ENCODE measurements at regions not wholly inside any gene's neighbourhood (a gene's known extent, or its start where the extent isn't known, plus 50 kb on each side); places are given as distances from the start of the nearest gene placed in this dataset.

DNA sequence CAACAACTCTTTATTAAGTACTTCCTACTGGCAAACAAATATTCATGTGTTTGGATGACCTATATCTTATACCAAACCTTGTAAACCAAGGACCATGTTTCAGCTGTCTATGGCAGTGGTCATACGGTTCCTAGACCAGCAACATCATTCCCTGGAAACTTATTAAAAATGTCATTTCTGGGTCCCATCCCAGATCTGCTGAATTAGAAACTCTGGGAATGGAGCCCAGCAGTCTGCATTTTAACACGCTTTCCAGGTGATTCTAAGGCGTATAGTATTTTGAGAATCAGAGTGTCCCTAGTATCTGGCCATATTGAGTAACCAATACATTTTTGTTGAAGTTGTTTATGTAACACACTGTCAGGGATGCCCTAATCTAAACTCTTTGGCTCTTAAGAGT is 363.4 kb upstream of the LRRC3B start:
- TF ChIP-seq CTCF (IDR thresholded peaks at IDR 0.05; ENCODE audit: low read depth, low read length) (no peak), EZH2phosphoT487 (IDR thresholded peaks at IDR 0.05; ENCODE audit: low read depth) (no peak)

All from OCI-LY3 (cell line).